Mucosa of rectum (tissue), 2 donors: ENCODE measurements at regions not wholly inside any gene's neighbourhood (a gene's known extent, or its start where the extent isn't known, plus 50 kb on each side); places are given as distances from the start of the nearest gene placed in this dataset.
"Not testable (repeated sequence)": the region's sequence is repeated elsewhere in the genome, so short reads cannot be mapped to it uniquely, and the experiment has no call there.

ENCODE experiments used
- H3K27ac ChIP-seq, 2 donors: one replicate each; pipeline ENCODE4 v1.7.0; 2013; ENCODE audit warnings: inconsistent platforms in 2 of 2, low read depth in 2 of 2, low read length in 2 of 2
- H3K27me3 ChIP-seq, 2 donors: one replicate each; pipeline ENCODE4 v1.7.0; 2013; ENCODE audit warnings: low read length in 2 of 2; ENCODE audit not compliant: control insufficient read depth in 2 of 2, insufficient read depth in 2 of 2
- H3K36me3 ChIP-seq, 2 donors: one replicate each; pipeline ENCODE4 v1.7.0; 2013; ENCODE audit warnings: low read length in 2 of 2; ENCODE audit not compliant: control insufficient read depth in 2 of 2, insufficient read depth in 2 of 2
- H3K4me1 ChIP-seq, 2 donors: one replicate each; pipeline ENCODE4 v1.7.0; 2013; ENCODE audit warnings: low read length in 2 of 2, mild to moderate bottlenecking in 1 of 2; ENCODE audit not compliant: control insufficient read depth in 2 of 2, insufficient read depth in 2 of 2
- H3K4me3 ChIP-seq, 2 donors: one replicate each; pipeline ENCODE4 v1.7.0; 2013; ENCODE audit warnings: low read length in 2 of 2
- H3K9ac ChIP-seq, 2 donors: one replicate each; pipeline ENCODE4 v1.7.0; 2013; ENCODE audit warnings: low read length in 2 of 2, low read depth in 1 of 2, mild to moderate bottlenecking in 1 of 2
- H3K9me3 ChIP-seq, 2 donors: one replicate each; pipeline ENCODE4 v1.7.0; 2013; ENCODE audit warnings: low read length in 2 of 2; ENCODE audit not compliant: control insufficient read depth in 2 of 2
- donor health status: healthy.
- donor health status: Normal muscosa, but diverticular disease.

DNA sequence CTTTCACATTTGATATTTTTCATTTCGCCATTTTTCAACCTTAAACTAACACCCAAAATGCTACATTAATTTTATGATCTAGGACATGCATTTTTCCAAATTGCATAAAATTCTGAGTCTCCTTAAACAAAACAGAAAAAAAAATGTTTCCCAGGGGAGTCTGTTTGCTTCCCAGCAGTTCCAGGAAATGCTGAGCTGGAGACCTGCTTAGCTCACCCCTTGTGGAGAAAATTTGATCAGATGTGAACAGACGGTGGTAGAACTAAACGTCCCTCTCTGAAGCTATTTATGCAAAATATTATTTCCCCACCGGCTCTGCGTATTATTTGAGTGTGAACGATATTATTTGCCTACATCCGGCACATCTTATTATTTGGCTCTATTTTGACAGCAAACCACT lies 74.9 kb upstream of the AGAP1 start:
- H3K9me3 ChIP-seq: no peaks in the 10 kb centered on the region
- H3K9ac ChIP-seq: no peak overlapping the region
- no peak overlapping the region for H3K27ac ChIP-seq
- no peaks in the 10 kb centered on the region for H3K36me3 ChIP-seq
- H3K4me3 ChIP-seq: no peak overlapping the region
- no peaks in the 10 kb centered on the region for H3K27me3 ChIP-seq
- no peaks in the 10 kb centered on the region for H3K4me1 ChIP-seq

DNA sequence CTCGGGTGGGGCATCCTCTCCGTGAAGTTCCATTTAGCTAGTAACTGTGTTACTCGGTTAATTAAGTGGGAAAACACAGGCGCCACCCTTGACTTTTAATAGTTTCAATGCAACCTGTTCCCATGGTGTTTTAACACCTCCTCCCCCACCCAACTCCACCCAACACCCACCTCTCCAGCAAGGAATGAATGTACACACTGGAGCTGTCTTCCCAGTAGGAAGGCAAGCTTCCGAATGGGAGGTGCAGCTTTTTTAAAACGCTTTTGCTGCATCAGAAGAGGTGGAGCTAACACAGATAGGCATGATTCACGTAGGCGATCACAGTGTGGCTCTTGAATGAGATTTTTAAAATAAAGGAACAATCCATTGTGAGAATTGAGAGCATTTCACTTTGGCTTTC lies 73.8 kb upstream of the AGAP1 start:
- no peaks in the 10 kb centered on the region for H3K4me1 ChIP-seq
- no peaks in the 10 kb centered on the region for H3K9me3 ChIP-seq
- no peaks in the 10 kb centered on the region for H3K27me3 ChIP-seq
- H3K36me3 ChIP-seq: no peaks in the 10 kb centered on the region
- no peak overlapping the region for H3K9ac ChIP-seq
- no peak overlapping the region for H3K4me3 ChIP-seq
- no peak overlapping the region for H3K27ac ChIP-seq

DNA sequence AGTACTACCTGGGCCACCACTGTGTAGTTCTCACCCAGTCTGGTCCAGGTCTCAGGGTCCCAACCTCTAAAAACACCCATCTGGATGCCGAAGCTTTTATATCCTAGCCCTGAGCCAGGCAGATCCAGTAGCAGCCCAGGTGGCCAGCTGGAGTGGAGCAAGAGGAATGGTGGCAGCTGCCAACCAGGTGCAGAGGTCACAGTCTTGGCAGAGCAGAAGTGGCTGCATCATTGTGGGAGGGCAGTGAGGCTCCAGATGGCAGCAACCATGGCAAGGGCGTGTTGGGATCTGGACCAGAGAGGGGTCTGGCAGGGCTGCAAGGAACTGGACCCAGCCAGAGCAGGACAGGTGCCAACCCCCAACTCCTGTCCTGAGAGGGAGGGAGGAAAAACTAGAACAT lies 72.2 kb upstream of the AGAP1 start:
- H3K4me3 ChIP-seq: no peak overlapping the region
- H3K9me3 ChIP-seq: no peaks in the 10 kb centered on the region
- no peaks in the 10 kb centered on the region for H3K36me3 ChIP-seq
- H3K27me3 ChIP-seq: no peaks in the 10 kb centered on the region
- no peaks in the 10 kb centered on the region for H3K4me1 ChIP-seq
- H3K9ac ChIP-seq: no peak overlapping the region
- H3K27ac ChIP-seq: no peak overlapping the region

DNA sequence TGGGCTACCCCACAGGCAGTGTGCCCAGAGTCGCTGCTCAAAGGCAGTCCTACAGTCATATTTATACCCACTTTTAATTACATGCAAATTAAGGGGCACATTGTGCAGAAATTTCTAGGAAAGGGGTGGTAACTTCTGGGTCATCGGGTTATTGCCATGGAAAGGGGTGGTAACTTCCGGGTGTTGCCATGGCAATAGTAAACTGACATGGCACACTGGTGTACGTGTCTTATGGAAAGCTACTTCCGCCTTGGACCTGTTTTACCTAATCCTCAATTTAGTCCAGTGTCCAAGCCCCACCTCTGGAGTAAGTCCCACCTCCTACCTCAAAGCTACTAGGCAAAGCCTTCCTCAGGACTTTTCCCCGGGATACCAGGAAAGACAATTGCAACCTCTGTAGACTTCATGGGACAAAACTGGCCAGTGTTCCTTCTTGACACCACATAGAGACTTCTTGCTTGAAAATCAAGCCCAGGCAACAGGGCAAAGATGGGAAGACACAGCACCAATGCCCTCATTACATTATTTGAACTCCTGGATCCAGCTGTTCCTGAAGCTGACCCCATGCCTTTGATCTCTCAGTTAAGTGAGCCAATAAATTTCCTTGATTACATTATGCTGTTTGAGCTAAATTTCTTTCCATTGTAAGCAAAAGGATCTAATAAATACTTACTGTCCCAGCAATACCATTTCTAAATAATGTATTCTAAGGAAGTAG lies 63.3 kb upstream of the AGAP1 start:
- Histone ChIP-seq H3K9me3 (no peaks in the 10 kb centered on the region), H3K36me3 (no peaks in the 10 kb centered on the region), H3K9ac (no peak overlapping the region), H3K4me1 (no peaks in the 10 kb centered on the region), H3K4me3 (no peak overlapping the region), H3K27ac (no peak overlapping the region), H3K27me3 (no peaks in the 10 kb centered on the region)

DNA sequence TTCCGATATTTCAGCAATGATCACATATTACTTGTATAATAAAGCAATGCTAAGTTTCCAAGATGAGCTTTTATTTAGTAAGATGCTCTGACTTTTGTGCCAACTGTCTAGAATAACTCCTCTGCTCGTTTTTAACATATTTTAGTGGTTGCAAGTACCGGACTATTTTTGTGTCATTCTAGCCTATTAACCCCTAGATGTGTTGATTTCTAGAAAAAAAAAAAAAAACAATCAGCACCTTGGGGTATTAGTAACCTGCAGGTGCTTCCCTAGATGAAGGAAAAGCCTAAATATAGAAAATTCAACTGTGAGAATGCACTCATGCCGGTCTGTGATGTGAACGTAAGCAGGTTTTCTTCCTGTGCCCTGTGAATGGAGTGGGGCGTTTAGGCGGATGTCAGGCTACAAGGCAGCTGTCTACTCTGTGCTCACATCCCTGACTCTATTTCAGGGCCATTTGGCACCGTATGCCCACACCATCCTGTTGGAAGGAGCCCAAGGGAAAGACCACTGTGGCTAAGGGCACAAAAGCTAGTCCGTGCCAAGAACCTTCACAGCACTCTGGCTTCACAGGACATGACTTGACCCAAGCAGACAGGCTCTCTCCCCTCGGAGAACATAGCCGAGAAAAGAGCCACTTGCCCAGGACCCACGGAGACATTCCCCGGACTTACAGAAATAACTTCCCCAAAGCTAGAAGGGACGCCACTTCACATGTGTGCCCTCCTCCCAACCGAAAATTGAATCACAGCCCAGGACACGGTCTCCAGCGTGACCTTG lies 60.9 kb upstream of the AGAP1 start:
- Histone ChIP-seq H3K9me3 (no peaks in the 10 kb centered on the region), H3K4me1 (no peaks in the 10 kb centered on the region), H3K27me3 (no peaks in the 10 kb centered on the region), H3K4me3 (no peak overlapping the region), H3K9ac (no peak overlapping the region), H3K27ac (no peak overlapping the region), H3K36me3 (no peaks in the 10 kb centered on the region)

DNA sequence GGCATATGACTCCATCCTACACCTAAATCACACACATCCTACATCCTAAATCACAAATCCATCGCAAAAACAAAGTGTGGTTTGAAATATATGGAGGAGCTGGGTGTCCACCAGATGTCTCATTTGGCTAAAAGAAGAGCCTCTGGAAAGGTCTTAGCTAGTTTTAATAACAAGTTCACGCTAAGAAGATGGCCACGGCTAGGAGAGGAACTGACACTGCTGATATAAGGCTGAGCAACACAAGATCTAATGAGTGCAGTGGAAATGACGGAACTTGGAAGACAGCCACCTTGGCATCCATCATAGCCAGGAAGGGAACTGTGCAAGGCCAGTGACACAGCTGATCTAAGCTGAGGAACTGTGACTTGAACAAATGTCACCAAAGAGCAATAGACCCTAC lies 60.0 kb upstream of the AGAP1 start:
- no peaks in the 10 kb centered on the region for H3K27me3 ChIP-seq
- no peaks in the 10 kb centered on the region for H3K9me3 ChIP-seq
- no peak overlapping the region for H3K9ac ChIP-seq
- no peaks in the 10 kb centered on the region for H3K36me3 ChIP-seq
- H3K4me1 ChIP-seq: no peaks in the 10 kb centered on the region
- no peak overlapping the region for H3K4me3 ChIP-seq
- no peak overlapping the region for H3K27ac ChIP-seq

DNA sequence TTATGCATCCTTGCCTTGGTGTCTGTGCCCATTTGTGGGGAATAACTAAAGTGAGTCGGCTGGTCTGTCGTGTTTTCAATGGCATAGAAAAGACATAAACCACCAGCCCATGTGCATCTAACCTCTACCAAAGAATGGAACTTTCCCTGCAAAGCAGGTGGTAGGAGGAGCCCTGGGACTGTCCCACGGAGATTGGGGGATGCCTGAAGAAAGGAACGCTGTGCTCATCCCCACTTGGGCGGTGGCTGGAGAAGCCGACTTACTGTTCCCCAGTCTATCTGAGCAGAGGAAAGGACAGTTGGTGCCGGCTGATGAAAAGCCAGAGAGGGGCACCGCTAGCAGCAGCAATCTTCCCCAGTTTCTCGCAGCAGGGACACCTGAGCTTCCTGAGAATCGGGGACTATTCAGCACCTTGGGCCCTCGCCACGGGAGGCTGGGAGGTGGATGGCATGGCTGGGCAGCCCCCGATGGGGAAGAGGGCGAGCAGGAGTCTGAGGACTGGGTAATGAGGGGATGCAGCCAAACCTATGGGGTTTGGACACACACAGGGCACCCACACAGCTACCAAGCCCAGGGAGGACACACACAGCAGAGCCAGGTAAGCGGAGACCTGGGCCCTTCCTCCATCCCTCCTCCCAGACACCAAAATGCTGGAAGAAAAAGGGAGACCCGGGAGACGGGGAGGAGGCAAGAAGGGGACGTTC lies 53.7 kb upstream of the AGAP1 start:
- no peak overlapping the region for H3K4me3 ChIP-seq
- H3K4me1 ChIP-seq: no peaks in the 10 kb centered on the region
- H3K36me3 ChIP-seq: no peaks in the 10 kb centered on the region
- H3K27ac ChIP-seq: no peak overlapping the region
- no peak overlapping the region for H3K9ac ChIP-seq
- H3K9me3 ChIP-seq: no peaks in the 10 kb centered on the region
- H3K27me3 ChIP-seq: peaks cover 0 to 3% of the 10 kb centered on the region in 2 donors

DNA sequence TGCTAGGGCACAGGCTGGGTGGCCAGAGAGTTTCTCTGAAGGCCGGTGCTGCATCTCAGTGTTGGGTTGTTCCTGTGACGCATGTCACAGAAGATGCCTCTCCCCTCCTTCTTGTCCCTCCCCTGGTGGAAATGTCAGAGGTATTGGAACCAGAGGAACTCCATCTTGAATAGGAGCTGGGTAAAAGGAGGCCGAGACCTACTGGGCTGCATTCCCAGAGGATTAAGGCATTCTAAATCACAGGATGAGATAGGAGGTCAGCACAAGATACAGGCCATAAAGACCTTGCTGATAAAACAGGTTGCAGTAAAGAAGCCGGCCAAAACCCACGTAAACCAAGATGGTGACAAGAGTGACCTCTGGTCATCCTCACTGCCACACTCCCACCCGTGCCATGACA lies 50.3 kb upstream of the AGAP1 start:
- H3K9ac ChIP-seq, H3K9me3 ChIP-seq, H3K4me3 ChIP-seq, H3K36me3 ChIP-seq, H3K27me3 ChIP-seq, H3K4me1 ChIP-seq, H3K27ac ChIP-seq: not testable (repeated sequence)
